KMS-11 (cell line): ENCODE measurements at regions not wholly inside any gene's neighbourhood (a gene's known extent, or its start where the extent isn't known, plus 50 kb on each side); places are given as distances from the start of the nearest gene placed in this dataset.

Experiments used
- H2AFZ ChIP-seq: fragments of 200-600 bp; sonication (generic); 2 replicates; pipeline ENCODE4 v1.6.1; 2016; ENCODE audit warnings: antibody characterized with exemption, mixed run types, low read depth
- H3K27ac ChIP-seq: fragments of 200-600 bp; sonication (generic); 2 replicates; pipeline ENCODE4 v1.6.1; 2016; ENCODE audit warnings: mild to moderate bottlenecking, mixed run types
- H3K27me3 ChIP-seq: fragments of 200-600 bp; sonication (generic); 2 replicates; pipeline ENCODE4 v1.6.1; 2017; ENCODE audit warnings: mild to moderate bottlenecking, low read depth, mixed run types, moderate library complexity; ENCODE audit not compliant: insufficient read depth
- H3K36me3 ChIP-seq: fragments of 200-600 bp; sonication (generic); 2 replicates; pipeline ENCODE4 v1.6.1; 2017; ENCODE audit warnings: mild to moderate bottlenecking, mixed run types; ENCODE audit not compliant: insufficient read depth
- H3K4me1 ChIP-seq: fragments of 200-600 bp; sonication (generic); 2 replicates; pipeline ENCODE4 v1.6.1; 2016; ENCODE audit warnings: mild to moderate bottlenecking, low read depth, mixed run types; ENCODE audit not compliant: poor library complexity, severe bottlenecking
- H3K4me2 ChIP-seq: fragments of 200-600 bp; sonication (generic); 2 replicates; pipeline ENCODE4 v1.7.0; 2016; ENCODE audit warnings: mild to moderate bottlenecking, mixed run types
- H3K4me3 ChIP-seq: fragments of 200-600 bp; sonication (generic); IDR thresholded peaks from 2 replicates; pipeline ENCODE4 v1.6.1; 2017; ENCODE audit warnings: low read depth, low read length, mixed read lengths; ENCODE audit not compliant: insufficient read depth
- H3K79me2 ChIP-seq: fragments of 200-600 bp; sonication (generic); 2 replicates; pipeline ENCODE4 v1.6.1; 2016; ENCODE audit warnings: low read depth, mixed run types; ENCODE audit not compliant: insufficient read depth
- H3K9ac ChIP-seq: fragments of 200-600 bp; sonication (generic); 2 replicates; pipeline ENCODE4 v1.6.1; 2016; ENCODE audit warnings: mild to moderate bottlenecking, mixed run types
- H4K20me1 ChIP-seq: fragments of 200-600 bp; sonication (generic); 2 replicates; pipeline ENCODE4 v1.6.1; 2016; ENCODE audit warnings: mild to moderate bottlenecking, mixed run types; ENCODE audit not compliant: insufficient read depth
- CTCF ChIP-seq: fragments of 200-600 bp; sonication (generic); conservative IDR thresholded peaks from 2 replicates; pipeline ENCODE4 v1.6.1; 2017; ENCODE audit warnings: low read depth, mild to moderate bottlenecking, antibody characterized with exemption, low read length, moderate library complexity, mixed read lengths

GRCh38 chr18:11322006-11322405 is 172.6 kb upstream of the PIEZO2 start:
- no peak overlapping the region for H3K9ac ChIP-seq
- no peaks in the 10 kb centered on the region for H4K20me1 ChIP-seq
- peaks cover 49% of the 10 kb centered on the region for H3K4me1 ChIP-seq
- no peak for TF ChIP-seq CTCF
- H2AFZ ChIP-seq, result no peak overlapping the region
- no peak overlapping the region for H3K4me2 ChIP-seq
- no peak overlapping the region for H3K27ac ChIP-seq
- no peak overlapping the region for H3K4me3 ChIP-seq
- H3K36me3 ChIP-seq, result no peaks in the 10 kb centered on the region
- no peaks in the 10 kb centered on the region for H3K27me3 ChIP-seq
- no peaks in the 10 kb centered on the region for H3K79me2 ChIP-seq

GRCh38 chr18:11320986-11321385 is 171.6 kb upstream of the PIEZO2 start:
- Histone ChIP-seq H3K4me1 (peaks cover 41% of the 10 kb centered on the region), H3K9ac (no peak overlapping the region), H2AFZ (no peak overlapping the region), H4K20me1 (no peaks in the 10 kb centered on the region), H3K27ac (no peak overlapping the region), H3K4me2 (peak overlapping the region; percentile 44), H3K79me2 (no peaks in the 10 kb centered on the region), H3K4me3 (no peak overlapping the region), H3K27me3 (no peaks in the 10 kb centered on the region), H3K36me3 (no peaks in the 10 kb centered on the region)
- no peak for TF ChIP-seq CTCF

- no peak for TF ChIP-seq CTCF
- Histone ChIP-seq H3K9ac (no peak overlapping the region), H4K20me1 (no peaks in the 10 kb centered on the region), H3K4me1 (peaks cover 11% of the 10 kb centered on the region), H3K4me3 (no peak overlapping the region), H3K36me3 (no peaks in the 10 kb centered on the region), H2AFZ (no peak overlapping the region), H3K27me3 (no peaks in the 10 kb centered on the region), H3K4me2 (no peak overlapping the region), H3K79me2 (no peaks in the 10 kb centered on the region), H3K27ac (no peak overlapping the region)
Measured at GRCh38 chr18:11316546-11316945, 167.2 kb upstream of the PIEZO2 start.

GRCh38 chr18:11310476-11311086 is 161.2 kb upstream of the PIEZO2 start:
- peak; percentile 84 for TF ChIP-seq CTCF
- no peaks in the 10 kb centered on the region for H3K36me3 ChIP-seq

More at GRCh38 chr18:11310476-11311086, 161.2 kb upstream of the PIEZO2 start:
- Histone ChIP-seq H3K4me2 (no peak overlapping the region), H3K27me3 (no peaks in the 10 kb centered on the region), H3K79me2 (no peaks in the 10 kb centered on the region), H3K27ac (no peak overlapping the region), H2AFZ (no peak overlapping the region), H3K4me1 (peaks cover 38% of the 10 kb centered on the region), H3K9ac (no peak overlapping the region), H3K4me3 (no peak overlapping the region), H4K20me1 (no peaks in the 10 kb centered on the region)
